ENCODE measurements at regions not wholly inside any gene's neighbourhood (a gene's known extent, or its start where the extent isn't known, plus 50 kb on each side); places are given as distances from the start of the nearest gene placed in this dataset.

- no peak for DNase-seq (ENCODE audit: low read depth in 2 of 2)
These were observed 302.6 kb upstream of the SLC14A2 start for GRCh38 chr18:45312555-45313126.

- no peak for DNase-seq (ENCODE audit: low read depth in 2 of 2)
These were observed 299.1 kb upstream of the SLC14A2 start for GRCh38 chr18:45316127-45316526.

GRCh38 chr18:45317948-45318640, 297.2 kb upstream of the SLC14A2 start:
- no peak for DNase-seq (ENCODE audit: low read depth in 2 of 2)

DNA sequence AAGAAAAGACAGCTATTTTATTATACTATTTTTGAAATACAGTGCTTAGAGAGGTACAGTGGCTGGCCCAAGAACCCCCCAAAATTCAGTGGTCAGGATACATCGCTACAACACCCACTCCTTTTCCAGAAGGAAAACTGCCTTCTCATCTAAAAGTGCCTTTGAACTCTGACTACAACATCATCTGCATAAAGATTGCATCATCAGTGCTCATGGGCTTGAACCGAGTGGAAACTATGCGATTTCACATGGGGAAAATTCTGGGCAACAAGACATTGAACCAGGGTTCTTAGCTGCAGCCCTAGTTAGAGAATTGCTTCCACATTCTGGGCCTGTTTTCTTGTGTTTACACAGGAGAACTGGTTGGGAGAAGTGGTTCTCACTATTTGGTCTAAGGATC, 294.6 kb upstream of the SLC14A2 start:
- no peak for DNase-seq (ENCODE audit: low read depth in 2 of 2)

DNA sequence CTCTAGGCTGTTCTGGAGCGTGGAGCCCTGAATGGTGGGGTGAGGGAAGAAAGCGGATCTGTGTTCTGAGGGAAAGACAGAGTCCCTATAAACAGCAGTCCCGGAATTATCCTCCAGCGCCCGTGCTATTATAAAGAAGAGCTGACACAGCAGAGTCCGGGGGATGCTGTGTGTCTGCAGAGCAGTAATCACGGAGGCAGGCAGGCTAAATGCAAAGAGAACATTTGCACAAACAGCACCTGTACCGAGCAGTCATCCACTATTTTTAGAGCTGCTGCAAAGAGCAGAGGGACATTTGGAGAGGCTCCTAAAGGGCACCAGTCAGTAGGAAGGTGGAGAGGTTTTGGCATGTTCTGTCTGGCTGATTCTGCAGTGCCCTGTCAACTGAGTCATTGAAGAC, 293.8 kb upstream of the SLC14A2 start:
- no peak for DNase-seq (ENCODE audit: low read depth in 2 of 2)

GRCh38 chr18:45322343-45322742, 292.9 kb upstream of the SLC14A2 start:
- DNase-seq (ENCODE audit: low read depth in 2 of 2), result no peak

DNA sequence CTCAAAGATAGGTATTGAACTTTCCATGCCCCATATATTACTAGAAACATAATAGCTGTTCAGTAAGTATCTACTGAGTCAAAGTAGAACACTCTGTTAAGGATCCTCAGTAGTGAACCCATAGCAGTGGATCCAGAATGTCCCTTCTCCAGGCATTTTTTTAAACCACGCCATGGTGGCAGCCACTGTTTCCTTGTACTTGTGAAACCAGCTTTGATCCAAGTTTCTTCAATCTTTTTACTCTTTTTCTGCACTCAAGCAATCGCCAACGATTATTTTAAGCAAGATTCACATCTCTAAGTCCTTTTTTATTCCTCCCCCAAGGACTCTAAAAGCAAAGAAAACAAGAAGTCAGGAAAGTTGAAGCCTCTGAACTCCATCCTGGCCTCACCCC, 291.2 kb upstream of the SLC14A2 start:
- no peak for DNase-seq (ENCODE audit: low read depth in 2 of 2)

- no peak for DNase-seq (ENCODE audit: low read depth in 2 of 2)
These were observed 290.7 kb upstream of the SLC14A2 start for GRCh38 chr18:45324495-45325113.

DNA sequence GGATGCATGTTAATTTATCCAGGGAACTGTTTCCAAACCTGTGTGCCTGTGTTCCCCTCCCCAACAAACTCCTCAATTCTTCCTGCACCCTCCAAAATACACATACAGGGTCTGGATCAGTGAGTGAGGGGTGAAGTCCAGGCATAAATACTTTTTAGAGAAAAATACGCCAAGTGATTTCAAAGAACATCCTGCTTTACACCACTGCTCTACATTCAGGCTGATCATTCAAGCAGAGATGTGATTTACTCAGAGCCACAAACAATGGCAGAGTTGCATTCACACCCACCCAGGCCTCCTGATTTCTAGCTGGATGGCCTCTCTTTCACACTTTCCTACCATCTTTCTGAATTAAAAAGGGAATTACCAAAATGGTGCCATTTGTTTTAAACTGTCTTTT, 289.5 kb upstream of the SLC14A2 start:
- no peak for DNase-seq (ENCODE audit: low read depth in 2 of 2)

DNA sequence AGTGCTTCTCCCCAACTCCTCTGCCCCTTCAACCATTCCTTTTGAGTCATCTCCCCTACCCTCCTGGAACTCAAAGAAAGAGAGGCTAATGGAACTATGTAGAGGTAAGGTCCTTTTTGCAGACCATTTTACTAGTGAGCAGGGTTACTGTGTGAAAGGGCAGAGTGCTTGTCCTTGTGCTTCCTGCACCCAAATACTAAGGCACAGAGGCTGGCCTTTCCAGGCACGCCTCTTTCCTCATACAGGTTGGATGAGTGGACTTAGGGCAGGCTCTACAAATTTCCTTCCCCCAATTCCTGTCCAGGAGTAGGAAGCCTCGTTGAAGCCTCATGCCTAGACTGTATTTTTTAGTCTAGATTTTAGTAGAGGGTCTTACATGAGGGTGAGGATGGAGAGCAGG, 288.8 kb upstream of the SLC14A2 start:
- no peak for DNase-seq (ENCODE audit: low read depth in 2 of 2)

- DNase-seq (ENCODE audit: low read depth in 2 of 2), result no peak
These were observed 287.0 kb upstream of the SLC14A2 start for GRCh38 chr18:45328296-45328695.

- no peak for DNase-seq (ENCODE audit: low read depth in 2 of 2)
These were observed 286.5 kb upstream of the SLC14A2 start for GRCh38 chr18:45328811-45329210.

GRCh38 chr18:45329316-45329715, 286.0 kb upstream of the SLC14A2 start:
- no peak for DNase-seq (ENCODE audit: low read depth in 2 of 2)

GRCh38 chr18:45330170-45330594, 285.1 kb upstream of the SLC14A2 start:
- DNase-seq (ENCODE audit: low read depth in 2 of 2), result no peak

- no peak for DNase-seq (ENCODE audit: low read depth in 2 of 2)
These were observed 282.4 kb upstream of the SLC14A2 start for GRCh38 chr18:45332871-45333270.

GRCh38 chr18:45334191-45334590, 281.1 kb upstream of the SLC14A2 start:
- DNase-seq (ENCODE audit: low read depth in 2 of 2), result no peak

DNA sequence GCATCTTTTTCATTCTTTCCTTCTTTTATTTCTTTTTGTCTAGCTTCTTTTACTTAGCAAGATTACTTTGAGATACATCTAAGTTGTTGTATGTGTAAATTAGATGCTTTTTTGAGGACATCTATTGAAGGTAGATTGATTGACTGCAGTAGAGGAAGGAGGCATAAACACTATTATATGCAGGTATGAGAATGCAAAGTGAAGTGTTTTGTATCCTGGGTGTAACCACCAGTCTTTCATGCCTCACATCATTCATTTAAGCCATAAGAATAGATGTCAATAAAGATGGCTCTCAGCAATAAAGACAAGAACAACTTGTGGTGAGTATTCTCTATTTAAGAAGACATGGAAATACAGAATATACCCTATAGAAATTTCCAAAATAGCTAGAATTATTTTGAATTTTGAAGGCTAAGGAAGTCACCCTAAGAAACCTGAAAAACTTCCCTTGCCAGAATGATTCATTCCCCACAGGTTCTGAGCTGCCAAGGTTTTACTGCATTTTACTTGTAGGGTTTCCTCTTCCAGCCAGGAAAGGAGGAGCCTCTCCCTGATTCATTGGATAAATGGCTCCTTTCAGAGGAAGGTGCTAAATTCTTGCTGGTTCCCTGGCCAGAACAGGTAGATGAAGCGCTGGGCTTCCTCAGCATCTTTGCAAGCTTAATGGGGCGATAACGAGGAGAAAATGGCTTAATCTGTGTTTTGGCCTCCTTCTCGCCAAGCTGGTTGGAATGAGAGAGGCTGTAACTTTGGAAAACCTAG, 279.8 kb upstream of the SLC14A2 start:
- DNase-seq (ENCODE audit: low read depth in 2 of 2), result no peak

DNA sequence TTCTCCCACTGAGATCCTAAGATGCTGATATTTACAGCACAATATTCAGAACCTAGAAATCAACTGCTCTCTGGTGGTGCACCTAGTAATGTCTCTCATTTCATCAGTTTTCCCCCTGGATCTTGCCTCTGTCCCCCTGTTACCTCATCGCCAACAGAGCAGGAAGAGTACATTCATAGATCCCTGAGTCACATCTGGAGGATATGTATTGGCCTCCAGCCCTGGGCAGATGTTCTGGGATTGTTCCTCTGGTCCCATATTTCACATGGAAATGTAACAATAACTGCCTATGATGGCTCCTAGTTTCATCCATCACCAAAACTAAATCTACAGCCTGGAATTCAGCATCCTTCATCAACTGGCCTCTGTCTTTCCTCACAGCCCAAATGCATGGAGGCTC, 278.8 kb upstream of the SLC14A2 start:
- no peak for DNase-seq (ENCODE audit: low read depth in 2 of 2)

GRCh38 chr18:45337477-45337876, 277.8 kb upstream of the SLC14A2 start:
- no peak for DNase-seq (ENCODE audit: low read depth in 2 of 2)

GRCh38 chr18:45339810-45340550, 275.3 kb upstream of the SLC14A2 start:
- DNase-seq (ENCODE audit: low read depth in 2 of 2), result no peak

DNA sequence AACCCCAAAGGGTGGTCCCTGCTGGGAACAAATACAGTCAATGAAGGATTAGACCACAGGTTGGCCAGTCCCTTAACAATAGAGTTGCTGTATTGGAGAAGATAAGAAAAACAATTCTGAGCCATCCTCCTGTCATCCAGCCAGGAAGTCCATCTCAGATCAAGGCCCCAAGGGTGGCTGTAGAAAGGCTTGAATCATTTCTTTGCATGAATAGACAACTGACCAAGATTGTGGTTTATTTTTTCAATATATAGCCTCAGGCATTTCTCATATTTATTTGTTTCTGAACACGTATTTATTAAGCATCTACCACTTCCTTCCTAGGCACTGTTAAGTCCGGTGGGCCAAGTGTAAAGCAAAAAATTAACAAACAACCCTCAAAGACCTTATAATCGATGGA, 274.4 kb upstream of the SLC14A2 start:
- no peak for DNase-seq (ENCODE audit: low read depth in 2 of 2)

GRCh38 chr18:45341454-45341853, 273.8 kb upstream of the SLC14A2 start:
- no peak for DNase-seq (ENCODE audit: low read depth in 2 of 2)

Data from stimulated activated CD8-positive, alpha-beta memory T cell treated with anti-CD3 and anti-CD28 coated beads, Interleukin-2, amount 100 ng/mL, for 48 hours (primary cell).